GM18498 (cell line): ENCODE measurements at regions not wholly inside any gene's neighbourhood (a gene's known extent, or its start where the extent isn't known, plus 50 kb on each side); places are given as distances from the start of the nearest gene placed in this dataset.

Source experiments
- ATAC-seq: cut with Tn5 transposase; IDR thresholded peaks from one replicate; pipeline ENCODE4 v1.9.1; 2021; ENCODE audit warnings: mild to moderate bottlenecking, moderate library complexity; ENCODE audit not compliant: unreplicated experiment

DNA sequence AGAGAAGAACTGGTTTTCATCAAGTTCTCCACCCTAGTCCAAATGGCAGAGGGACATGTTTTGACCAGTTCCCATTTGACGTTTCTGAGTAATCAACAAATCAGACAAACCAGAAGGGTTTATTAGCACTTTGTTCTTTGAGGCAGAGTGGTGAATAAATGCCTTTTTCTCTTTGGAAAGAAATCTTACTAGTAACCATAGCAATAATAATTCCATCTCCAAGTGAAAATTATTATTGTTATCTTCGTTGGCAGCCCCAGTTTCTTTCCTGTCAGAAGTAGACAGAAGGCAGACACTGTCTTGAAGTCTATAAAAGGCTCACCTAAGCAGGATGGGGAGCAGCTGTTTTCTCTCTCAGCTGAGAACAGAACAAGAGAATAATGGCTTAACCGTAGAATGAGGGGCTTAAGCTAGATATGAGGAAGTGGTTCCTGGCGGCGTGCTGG is 391.6 kb downstream of the PBX1 start:
- ATAC-seq, result no peak

DNA sequence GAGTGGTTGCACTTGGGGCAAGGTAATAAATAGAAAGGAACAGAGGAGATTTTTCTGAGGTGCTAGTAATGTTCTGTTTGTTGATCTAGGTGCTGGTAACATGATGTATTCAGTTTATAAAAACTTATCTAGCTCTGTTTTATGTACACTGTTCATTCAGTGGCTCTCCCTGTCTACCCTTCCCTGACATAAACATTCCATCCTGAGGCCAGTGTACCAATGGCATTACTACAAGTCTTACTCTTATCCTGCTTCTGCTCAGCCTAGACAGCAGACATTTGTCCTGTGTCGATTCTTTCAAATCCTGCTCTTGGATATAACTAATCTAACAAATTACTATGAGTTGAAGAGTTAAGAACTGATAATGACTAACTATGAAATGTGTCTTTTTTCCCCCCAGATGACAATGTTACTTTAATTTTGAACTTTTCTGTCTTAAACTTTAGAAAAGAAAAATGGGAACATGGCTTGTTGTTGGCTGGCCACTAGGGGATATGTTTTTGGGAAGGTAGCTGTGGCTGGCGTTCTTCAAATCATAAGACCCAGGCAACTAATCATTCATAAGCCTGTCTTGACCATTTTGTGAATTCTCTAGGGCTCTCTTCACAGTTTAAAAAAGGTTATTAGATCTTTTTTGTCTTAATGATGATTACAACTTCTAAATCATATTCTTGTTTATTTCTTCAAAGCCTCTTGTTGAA is 390.9 kb downstream of the PBX1 start:
- no peak for ATAC-seq

DNA sequence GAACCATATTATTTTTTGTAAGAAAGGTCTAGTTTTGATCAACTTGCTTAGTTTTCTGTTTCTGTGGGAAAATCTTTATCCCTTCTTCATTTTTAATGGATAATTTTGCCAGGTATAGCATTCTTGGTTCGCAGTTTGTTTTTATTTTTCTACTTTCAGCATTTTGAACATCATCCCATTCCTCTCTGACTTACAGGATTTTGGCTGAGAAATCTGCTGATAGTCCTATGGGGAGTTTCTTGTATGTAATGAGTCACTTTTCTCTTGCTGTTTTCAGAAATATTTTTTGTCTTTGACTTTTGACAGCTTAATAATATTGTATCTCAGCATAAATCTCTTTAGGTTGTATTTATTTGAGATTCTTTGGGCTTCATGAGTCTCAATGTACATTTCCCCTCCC is 389.1 kb downstream of the PBX1 start:
- no peak for ATAC-seq

DNA sequence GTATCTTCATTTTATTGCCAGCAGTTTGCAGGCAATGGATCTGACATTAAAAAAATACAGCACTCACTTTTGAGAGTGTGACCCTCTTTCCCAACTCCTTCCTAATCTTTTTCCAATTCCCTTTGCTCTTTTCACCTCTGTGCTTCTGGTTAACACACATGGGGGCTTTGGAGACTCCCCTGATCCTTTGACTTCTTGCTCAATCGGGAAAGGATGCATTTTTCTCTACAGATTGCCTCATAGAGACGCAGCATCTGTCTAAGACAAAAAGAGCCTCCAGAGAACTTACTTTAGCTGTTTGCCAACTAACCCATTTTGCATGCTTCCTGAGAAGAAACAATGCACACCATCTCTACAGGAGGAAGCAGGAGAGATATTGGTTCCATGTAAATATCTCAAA is 378.3 kb downstream of the PBX1 start:
- no peak for ATAC-seq

DNA sequence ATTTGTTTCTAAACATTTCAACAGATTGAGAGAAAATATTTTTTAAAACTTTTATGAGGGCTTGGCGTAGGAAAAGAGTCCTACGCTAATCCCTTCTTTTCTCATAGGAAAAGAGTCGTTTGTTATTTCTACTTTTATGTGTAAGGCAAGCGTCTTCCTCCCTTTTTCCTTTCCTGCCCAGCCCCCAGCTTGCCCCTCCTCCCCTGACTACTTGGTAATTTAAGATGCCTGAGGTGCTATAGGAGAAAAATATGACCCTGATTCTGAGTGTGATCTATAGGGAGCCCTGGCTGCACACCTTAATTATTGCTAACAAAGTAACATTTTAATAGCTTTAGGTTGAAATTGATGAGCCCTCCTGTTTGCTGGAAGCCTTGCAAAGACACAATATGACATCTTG is 373.6 kb downstream of the PBX1 start:
- no peak for ATAC-seq

GRCh38 chr1:164930833-164931232 is 371.8 kb downstream of the PBX1 start:
- ATAC-seq, result no peak

DNA sequence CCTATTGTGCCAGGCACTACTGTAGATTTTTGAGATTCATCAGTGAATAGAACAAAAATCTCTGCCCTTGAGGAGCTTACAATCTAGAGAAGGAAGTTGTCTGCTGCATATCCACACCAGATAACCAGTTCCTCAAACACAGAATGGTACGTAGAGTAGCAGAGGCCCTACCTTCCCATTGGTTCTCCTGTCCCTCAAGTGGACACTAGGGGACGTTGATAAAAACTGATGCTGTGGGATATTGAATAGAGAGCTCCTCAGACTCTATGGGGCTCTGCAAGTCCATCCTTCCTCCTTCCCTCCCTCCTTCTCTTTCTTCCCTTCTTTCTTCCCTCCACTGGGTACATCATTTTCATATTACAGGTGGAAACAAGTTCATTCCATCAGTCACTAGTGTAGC is 371.3 kb downstream of the PBX1 start:
- ATAC-seq, result no peak

- ATAC-seq, result no peak
These were observed 369.3 kb downstream of the PBX1 start for GRCh38 chr1:164928232-164928812.

- no peak for ATAC-seq
These were observed 367.1 kb downstream of the PBX1 start for GRCh38 chr1:164926107-164926506.

DNA sequence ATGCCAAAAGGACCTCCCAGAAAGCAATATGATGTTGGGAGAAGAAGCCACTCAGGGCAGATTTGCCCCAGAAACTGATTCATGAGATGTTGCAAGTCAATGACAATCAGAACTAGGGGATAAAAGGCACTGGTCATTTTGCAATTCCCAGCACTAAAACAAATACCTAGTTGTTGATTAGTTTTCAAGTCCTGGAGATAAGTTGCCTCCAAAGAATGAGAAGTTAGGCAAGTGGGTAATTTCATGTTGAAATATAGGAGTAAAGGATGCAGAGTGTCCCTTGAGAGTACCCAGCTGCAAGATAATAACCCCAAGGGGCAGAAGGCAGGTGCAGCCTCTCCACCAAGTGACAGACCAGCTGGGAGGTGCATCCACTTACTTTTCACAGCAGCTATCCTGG is 363.6 kb downstream of the PBX1 start:
- ATAC-seq, result no peak

GRCh38 chr1:164921493-164921892 is 362.5 kb downstream of the PBX1 start:
- no peak for ATAC-seq

- ATAC-seq, result no peak
These were observed 359.2 kb downstream of the PBX1 start for GRCh38 chr1:164918140-164918539.

- no peak for ATAC-seq
These were observed 355.2 kb downstream of the PBX1 start for GRCh38 chr1:164914208-164914607.

GRCh38 chr1:164912290-164912689 is 353.3 kb downstream of the PBX1 start:
- ATAC-seq, result no peak

DNA sequence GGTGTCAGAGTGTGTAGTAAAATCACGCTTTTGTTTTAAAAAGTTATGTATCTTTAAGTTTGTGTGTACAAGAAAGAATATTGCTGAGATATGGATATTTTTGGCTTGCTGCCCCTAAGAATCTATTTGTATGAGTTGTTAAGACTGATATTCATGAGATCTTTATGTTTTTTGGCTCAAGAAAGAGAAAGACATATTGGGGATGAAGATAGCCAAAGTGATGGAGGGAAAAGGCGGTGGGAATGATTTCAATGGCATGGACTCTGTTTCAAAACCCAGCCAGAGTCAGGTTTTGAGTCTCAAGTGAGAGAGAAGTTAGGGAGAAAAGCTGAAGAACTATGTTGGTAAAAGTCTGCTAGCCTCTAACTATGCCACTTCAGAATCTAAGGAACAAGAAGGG is 351.7 kb downstream of the PBX1 start:
- no peak for ATAC-seq

DNA sequence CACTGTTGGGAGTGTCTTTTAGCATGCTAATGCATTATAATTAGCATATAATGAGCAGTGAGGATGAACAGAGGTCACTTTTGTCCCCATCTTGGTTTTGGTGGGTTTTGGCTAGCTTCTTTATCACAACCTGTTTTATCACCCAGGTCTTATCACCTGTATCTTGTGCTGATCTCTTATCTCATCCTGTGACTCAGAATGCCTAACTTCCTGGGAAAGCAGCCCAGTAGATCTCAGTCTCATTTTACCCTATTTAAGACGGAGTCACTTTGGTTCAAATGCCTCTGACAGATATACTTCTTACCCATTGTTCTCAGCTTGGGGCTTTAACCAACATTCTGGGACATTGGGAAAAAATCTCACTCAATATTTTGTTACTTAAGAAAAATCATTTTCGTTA is 348.7 kb downstream of the PBX1 start:
- no peak for ATAC-seq

- ATAC-seq, result no peak
These were observed 346.9 kb downstream of the PBX1 start for GRCh38 chr1:164905869-164906268.

DNA sequence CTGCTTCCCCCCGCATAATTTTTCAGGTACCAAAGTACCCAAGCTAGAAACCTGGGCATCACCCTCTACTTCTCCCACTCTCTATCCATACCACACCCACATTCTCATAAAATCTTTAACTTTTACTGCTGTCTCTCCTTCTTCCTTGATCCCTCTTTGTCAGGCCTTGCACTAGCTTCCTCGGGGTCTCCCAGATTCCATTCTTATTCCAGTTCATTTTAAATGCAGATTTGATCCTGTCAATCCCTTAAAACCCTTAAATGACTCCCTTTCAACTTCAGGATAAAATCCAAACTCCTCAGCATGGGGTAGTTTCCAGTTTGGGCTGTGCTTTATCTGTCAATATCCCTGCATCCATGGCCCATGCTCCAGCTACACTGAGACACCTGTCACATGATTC is 343.5 kb downstream of the PBX1 start:
- no peak for ATAC-seq
